Upper lobe of left lung (tissue), 4 donors: ENCODE measurements at regions not wholly inside any gene's neighbourhood (a gene's known extent, or its start where the extent isn't known, plus 50 kb on each side); places are given as distances from the start of the nearest gene placed in this dataset.
"Not testable (repeated sequence)": the region's sequence is repeated elsewhere in the genome, so short reads cannot be mapped to it uniquely, and the experiment has no call there.

Source experiments
- POLR2A ChIP-seq, 4 donors: fragments of 450-650 bp; IDR thresholded peaks; one replicate each; pipeline ENCODE4 v1.5.1; 2016 to 2017; ENCODE audit warnings: antibody characterized with exemption in 4 of 4, mild to moderate bottlenecking in 2 of 4
- TF ChIP-seq, protein P1 (sequence below), 6 experiments: fragments of 450-650 bp in 4 of 6; fragments of 200-600 bp in 2 of 6; sonication (generic) in 2 of 6; IDR thresholded peaks; one replicate each; pipeline ENCODE4 v1.5.1; 2016 to 2019; ENCODE audit warnings: antibody characterized with exemption in 6 of 6

DNA sequence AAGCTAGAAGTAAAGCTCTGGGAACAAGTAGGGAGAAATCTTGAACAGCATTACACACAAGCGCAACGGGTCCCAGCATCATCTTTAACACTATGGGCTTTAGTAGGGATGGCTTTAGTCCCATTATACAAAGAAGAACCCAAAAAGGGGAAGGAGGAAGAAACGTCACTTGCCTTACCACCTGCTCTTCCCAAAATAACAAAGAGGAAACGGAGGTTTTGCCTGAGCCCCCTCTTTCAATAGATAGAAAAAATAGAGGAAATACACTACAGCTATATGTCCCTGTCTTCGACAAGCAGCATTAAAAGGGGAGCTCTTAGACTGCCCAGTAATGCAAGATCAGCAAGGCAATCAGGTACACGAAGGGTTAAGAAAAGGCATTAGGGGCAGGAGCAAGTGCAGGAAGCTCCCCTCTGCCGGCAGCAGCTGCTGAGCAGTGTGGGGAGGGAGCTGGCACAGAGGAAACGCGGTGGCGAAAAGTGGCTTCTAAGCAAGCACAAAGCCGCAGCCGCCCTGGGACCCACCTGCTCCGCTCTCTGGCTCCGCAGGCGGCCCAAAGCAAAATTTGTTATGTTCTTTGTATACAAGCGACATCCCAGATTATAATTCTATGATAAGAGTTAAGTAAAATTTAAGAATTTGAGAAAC lies 1172.4 kb downstream of the TMEM121 start:
- TF ChIP-seq, protein P1, sequence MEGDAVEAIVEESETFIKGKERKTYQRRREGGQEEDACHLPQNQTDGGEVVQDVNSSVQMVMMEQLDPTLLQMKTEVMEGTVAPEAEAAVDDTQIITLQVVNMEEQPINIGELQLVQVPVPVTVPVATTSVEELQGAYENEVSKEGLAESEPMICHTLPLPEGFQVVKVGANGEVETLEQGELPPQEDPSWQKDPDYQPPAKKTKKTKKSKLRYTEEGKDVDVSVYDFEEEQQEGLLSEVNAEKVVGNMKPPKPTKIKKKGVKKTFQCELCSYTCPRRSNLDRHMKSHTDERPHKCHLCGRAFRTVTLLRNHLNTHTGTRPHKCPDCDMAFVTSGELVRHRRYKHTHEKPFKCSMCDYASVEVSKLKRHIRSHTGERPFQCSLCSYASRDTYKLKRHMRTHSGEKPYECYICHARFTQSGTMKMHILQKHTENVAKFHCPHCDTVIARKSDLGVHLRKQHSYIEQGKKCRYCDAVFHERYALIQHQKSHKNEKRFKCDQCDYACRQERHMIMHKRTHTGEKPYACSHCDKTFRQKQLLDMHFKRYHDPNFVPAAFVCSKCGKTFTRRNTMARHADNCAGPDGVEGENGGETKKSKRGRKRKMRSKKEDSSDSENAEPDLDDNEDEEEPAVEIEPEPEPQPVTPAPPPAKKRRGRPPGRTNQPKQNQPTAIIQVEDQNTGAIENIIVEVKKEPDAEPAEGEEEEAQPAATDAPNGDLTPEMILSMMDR (IDR thresholded peaks at IDR 0.05) = not testable (repeated sequence)
- TF ChIP-seq POLR2A (IDR thresholded peaks at IDR 0.05) = not testable (repeated sequence)
